Activated CD4-positive, alpha-beta T cell treated with anti-CD3 and anti-CD28 coated beads, Interleukin-2, amount 10 ng/mL, durations not matched to agents 24 days and 14 days (primary cell): ENCODE measurements at regions not wholly inside any gene's neighbourhood (a gene's known extent, or its start where the extent isn't known, plus 50 kb on each side); places are given as distances from the start of the nearest gene placed in this dataset.

ENCODE experiments used
- DNase-seq: peaks from one replicate; pipeline ENCODE4 v3.0.0; 2022
- H3K27ac Mint-ChIP-seq: one replicate; pipeline ENCODE4 v1.8.0; 2022; ENCODE audit warnings: mild to moderate bottlenecking, mixed read lengths
- H3K27me3 Mint-ChIP-seq: one replicate; pipeline ENCODE4 v1.8.0; 2022; ENCODE audit warnings: mixed read lengths
- H3K36me3 Mint-ChIP-seq: one replicate; pipeline ENCODE4 v1.8.0; 2022; ENCODE audit warnings: low read depth, mild to moderate bottlenecking, mixed read lengths
- H3K4me1 Mint-ChIP-seq: one replicate; pipeline ENCODE4 v1.8.0; 2021; ENCODE audit warnings: mixed read lengths
- H3K4me3 Mint-ChIP-seq: one replicate; pipeline ENCODE4 v1.8.0; 2022; ENCODE audit warnings: mild to moderate bottlenecking, moderate library complexity, mixed read lengths
- H3K9me3 Mint-ChIP-seq: one replicate; pipeline ENCODE4 v1.8.0; 2021; ENCODE audit warnings: mixed read lengths
- intact Hi-C: fragments of 100-400 bp; cut with micrococcal nuclease; formaldehyde crosslinking; loops from one replicate; pipeline ENCODE4 v1.15.1; 2023

DNA sequence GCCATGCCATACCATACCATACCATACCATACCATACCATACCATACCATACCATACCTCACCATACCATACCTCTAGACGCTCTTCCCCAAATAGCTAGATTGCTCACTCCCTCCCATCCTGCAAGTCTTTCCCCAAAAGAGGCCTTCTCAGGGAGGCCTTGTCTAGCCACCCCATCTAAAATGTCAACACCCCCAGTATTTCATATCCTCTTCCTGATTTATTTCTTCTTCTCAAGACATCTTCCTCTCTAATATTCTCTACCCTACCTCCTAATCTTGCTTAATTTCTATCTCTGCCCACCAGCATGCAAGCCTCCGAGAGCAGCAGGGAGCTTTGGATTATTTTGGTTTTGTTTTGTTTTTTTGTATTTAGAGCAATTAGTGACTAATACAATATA lies 225.2 kb upstream of the RREB1 start:
- H3K9me3 Mint-ChIP-seq, result no peaks in the 10 kb centered on the region
- peaks cover 5% of the 10 kb centered on the region for H3K27me3 Mint-ChIP-seq
- peaks cover 10% of the 10 kb centered on the region for H3K4me1 Mint-ChIP-seq

DNA sequence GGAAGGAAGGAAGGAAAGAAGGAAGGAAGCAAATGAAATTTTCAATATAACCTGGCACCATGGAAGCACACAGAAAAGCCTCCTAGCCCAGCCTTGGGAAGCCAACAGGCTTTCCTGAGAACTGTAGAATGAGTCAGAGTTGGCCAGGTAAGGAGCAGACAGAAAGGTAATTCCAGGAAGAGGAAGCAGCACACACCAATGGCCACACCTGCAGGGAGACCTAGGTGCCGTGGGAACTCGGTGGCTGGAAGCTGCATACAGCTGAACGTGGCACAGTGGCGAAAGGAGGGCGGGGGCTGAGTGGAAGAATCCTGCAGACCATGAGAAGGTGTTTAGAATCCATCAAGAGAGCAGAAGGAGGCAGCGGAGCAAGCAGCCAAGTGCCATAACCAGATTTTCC lies 224.8 kb upstream of the RREB1 start:
- Mint-ChIP-seq H3K27me3 (peaks cover 5% of the 10 kb centered on the region), H3K4me1 (peaks cover 10% of the 10 kb centered on the region), H3K36me3 (no peaks in the 10 kb centered on the region), H3K27ac (no peak overlapping the region), H3K4me3 (no peak overlapping the region), H3K9me3 (no peaks in the 10 kb centered on the region)
- DNase-seq, result no peak
- intact Hi-C loops, result no loop called here

More for the DNA sequence above, 225.2 kb upstream of the RREB1 start:
- Mint-ChIP-seq H3K36me3 (no peaks in the 10 kb centered on the region), H3K27ac (no peak overlapping the region), H3K4me3 (no peak overlapping the region)
- DNase-seq, result no peak
- intact Hi-C loops, result no loop called here

GRCh38 chr6:6884193-6884627 lies 223.6 kb upstream of the RREB1 start:
- Mint-ChIP-seq H3K27ac (no peak overlapping the region), H3K36me3 (no peaks in the 10 kb centered on the region), H3K27me3 (peaks cover 5% of the 10 kb centered on the region), H3K9me3 (no peaks in the 10 kb centered on the region), H3K4me1 (peaks cover 7% of the 10 kb centered on the region), H3K4me3 (no peak overlapping the region)
- intact Hi-C loops, result no loop called here
- no peak for DNase-seq

DNA sequence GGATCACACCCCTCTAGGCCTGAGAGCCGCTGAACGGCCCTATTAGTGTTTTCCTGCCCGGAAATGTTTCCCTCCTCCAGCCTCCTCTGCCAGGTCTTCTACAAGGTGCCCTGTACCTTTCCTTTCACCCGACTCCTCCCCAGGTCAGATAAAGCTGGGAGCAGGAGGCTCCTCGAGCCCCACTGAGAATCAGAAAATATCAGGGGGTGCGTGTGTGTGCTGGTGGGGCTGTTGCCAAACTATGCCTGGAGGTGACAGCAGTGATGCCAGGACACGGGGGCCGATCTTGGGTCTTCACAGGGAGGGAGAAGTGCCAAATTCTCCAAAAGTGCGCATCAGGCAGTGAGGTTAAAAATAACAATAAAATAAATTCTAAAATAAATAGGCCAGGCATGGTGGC lies 222.8 kb upstream of the RREB1 start:
- DNase-seq, result no peak
- no peak overlapping the region for H3K27ac Mint-ChIP-seq
- H3K27me3 Mint-ChIP-seq, result peaks cover 5% of the 10 kb centered on the region
- H3K4me3 Mint-ChIP-seq, result no peak overlapping the region
- H3K36me3 Mint-ChIP-seq, result no peaks in the 10 kb centered on the region
- peaks cover 2% of the 10 kb centered on the region for H3K4me1 Mint-ChIP-seq
- no peaks in the 10 kb centered on the region for H3K9me3 Mint-ChIP-seq
- intact Hi-C loops, result no loop called here

DNA sequence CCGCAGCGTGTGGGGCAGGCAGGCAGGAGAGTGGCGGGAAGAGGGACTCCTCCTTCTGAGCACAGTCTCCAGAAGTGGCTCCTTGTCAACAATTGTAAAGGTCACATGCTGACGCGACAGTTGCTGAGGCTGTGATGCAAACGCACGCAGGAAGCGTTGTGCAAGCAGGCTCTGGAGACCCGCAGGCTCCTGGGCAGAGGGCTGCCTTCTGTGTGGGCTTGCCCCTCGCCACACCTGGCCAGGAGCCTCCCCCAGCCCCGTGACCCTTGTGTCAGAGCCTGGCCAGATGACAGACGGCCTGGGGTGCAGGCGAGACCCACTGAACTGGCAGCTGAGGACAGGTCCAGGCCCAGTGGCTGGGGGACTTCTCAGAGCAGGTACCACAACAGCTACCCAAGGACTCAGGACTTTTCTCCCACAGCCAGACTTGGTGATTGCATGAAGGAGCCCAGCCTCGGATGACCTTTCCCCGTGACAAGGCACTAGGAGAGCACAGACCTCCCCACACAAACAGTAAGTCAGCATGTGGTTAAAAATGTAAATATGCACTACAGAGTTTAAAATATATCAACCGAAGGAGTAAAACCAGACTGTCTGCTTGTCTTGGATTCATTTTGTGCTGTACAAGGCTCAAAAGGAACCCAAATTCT lies 222.1 kb upstream of the RREB1 start:
- Mint-ChIP-seq H3K27ac (no peak overlapping the region), H3K36me3 (no peaks in the 10 kb centered on the region), H3K4me3 (no peak overlapping the region), H3K27me3 (peaks cover 5% of the 10 kb centered on the region), H3K9me3 (no peaks in the 10 kb centered on the region), H3K4me1 (peaks cover 2% of the 10 kb centered on the region)
- DNase-seq, result no peak
- intact Hi-C loops, result no loop called here

- H3K36me3 Mint-ChIP-seq, result no peaks in the 10 kb centered on the region
- peaks cover 5% of the 10 kb centered on the region for H3K27me3 Mint-ChIP-seq
- no peak overlapping the region for H3K27ac Mint-ChIP-seq
- no peak for DNase-seq
- H3K4me1 Mint-ChIP-seq, result peaks cover 2% of the 10 kb centered on the region
- no peaks in the 10 kb centered on the region for H3K9me3 Mint-ChIP-seq
- no peak overlapping the region for H3K4me3 Mint-ChIP-seq
- intact Hi-C loops, result no loop called here
Measured at GRCh38 chr6:6886171-6886885, 221.4 kb upstream of the RREB1 start.

- H3K36me3 Mint-ChIP-seq, result no peaks in the 10 kb centered on the region
- H3K4me1 Mint-ChIP-seq, result peaks cover 3% of the 10 kb centered on the region
Measured at GRCh38 chr6:6886886-6887285, 220.9 kb upstream of the RREB1 start.

DNA sequence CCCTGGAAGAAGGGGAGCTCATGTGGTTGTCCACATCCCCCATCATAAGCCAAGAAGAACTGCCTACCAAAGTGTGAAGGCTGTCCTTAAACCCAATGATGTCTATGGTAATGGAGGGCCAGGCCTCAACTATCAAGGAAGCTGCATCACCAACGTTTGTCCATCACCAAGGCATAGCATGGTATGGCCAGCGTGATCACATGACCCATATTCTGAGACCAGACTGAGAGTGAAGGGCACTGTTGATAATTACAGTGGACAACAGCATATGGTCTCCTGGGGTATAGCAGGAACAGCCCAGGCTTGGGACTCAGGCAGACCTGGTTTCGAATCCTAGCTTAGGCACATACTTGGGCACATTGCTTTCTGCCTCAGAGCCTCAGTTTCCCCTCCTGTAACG lies 218.2 kb upstream of the RREB1 start:
- Mint-ChIP-seq H3K9me3 (no peaks in the 10 kb centered on the region), H3K27ac (no peak overlapping the region)
- intact Hi-C loops, result no loop called here

More at GRCh38 chr6:6886886-6887285, 220.9 kb upstream of the RREB1 start:
- Mint-ChIP-seq H3K9me3 (no peaks in the 10 kb centered on the region), H3K27me3 (peaks cover 8% of the 10 kb centered on the region), H3K4me3 (no peak overlapping the region), H3K27ac (no peak overlapping the region)
- DNase-seq, result no peak
- intact Hi-C loops, result no loop called here

DNA sequence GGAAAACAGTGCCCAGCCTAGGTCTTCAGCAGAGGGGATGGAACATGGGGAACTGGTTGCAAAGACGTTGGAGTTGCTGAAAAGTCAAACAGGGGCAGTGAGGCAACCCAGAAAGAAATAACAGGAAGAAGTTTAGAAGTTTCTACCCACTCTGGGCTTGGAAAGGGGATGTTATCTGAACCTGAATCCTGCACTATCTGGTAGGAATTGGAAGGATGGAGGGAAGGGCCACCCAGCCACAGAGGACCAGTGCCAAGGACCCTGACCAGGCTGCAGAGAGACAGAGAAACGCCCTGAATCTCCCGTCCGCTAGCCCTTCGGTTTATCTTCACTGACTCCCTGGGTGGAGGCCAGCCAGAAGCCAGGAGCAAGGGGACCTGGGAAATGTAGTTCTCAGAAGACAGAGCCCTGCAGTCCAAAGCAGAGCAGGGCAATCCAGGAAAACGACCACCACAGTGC lies 217.3 kb upstream of the RREB1 start:
- Mint-ChIP-seq H3K4me1 (peaks cover 3% of the 10 kb centered on the region), H3K4me3 (no peak overlapping the region), H3K27ac (no peak overlapping the region), H3K27me3 (peaks cover 6% of the 10 kb centered on the region), H3K9me3 (no peaks in the 10 kb centered on the region), H3K36me3 (no peaks in the 10 kb centered on the region)
- intact Hi-C loops, result no loop called here
- no peak for DNase-seq

More for the DNA sequence above, 218.2 kb upstream of the RREB1 start:
- Mint-ChIP-seq H3K4me1 (peaks cover 3% of the 10 kb centered on the region), H3K27me3 (peaks cover 6% of the 10 kb centered on the region), H3K4me3 (no peak overlapping the region), H3K36me3 (no peaks in the 10 kb centered on the region)
- no peak for DNase-seq

- Mint-ChIP-seq H3K9me3 (no peaks in the 10 kb centered on the region), H3K4me1 (peaks cover 2% of the 10 kb centered on the region), H3K27ac (no peak overlapping the region), H3K27me3 (peaks cover 11% of the 10 kb centered on the region), H3K4me3 (no peak overlapping the region), H3K36me3 (no peaks in the 10 kb centered on the region)
- DNase-seq, result no peak
- intact Hi-C loops, result no loop called here
Measured at GRCh38 chr6:6891125-6891721, 216.5 kb upstream of the RREB1 start.

- H3K27me3 Mint-ChIP-seq, result peaks cover 16% of the 10 kb centered on the region
- H3K36me3 Mint-ChIP-seq, result no peaks in the 10 kb centered on the region
- H3K27ac Mint-ChIP-seq, result no peak overlapping the region
- no peak for DNase-seq
- H3K9me3 Mint-ChIP-seq, result no peaks in the 10 kb centered on the region
- peaks cover 2% of the 10 kb centered on the region for H3K4me1 Mint-ChIP-seq
- intact Hi-C loops, result no loop called here
- no peak overlapping the region for H3K4me3 Mint-ChIP-seq
Measured at GRCh38 chr6:6891949-6892461, 215.8 kb upstream of the RREB1 start.

DNA sequence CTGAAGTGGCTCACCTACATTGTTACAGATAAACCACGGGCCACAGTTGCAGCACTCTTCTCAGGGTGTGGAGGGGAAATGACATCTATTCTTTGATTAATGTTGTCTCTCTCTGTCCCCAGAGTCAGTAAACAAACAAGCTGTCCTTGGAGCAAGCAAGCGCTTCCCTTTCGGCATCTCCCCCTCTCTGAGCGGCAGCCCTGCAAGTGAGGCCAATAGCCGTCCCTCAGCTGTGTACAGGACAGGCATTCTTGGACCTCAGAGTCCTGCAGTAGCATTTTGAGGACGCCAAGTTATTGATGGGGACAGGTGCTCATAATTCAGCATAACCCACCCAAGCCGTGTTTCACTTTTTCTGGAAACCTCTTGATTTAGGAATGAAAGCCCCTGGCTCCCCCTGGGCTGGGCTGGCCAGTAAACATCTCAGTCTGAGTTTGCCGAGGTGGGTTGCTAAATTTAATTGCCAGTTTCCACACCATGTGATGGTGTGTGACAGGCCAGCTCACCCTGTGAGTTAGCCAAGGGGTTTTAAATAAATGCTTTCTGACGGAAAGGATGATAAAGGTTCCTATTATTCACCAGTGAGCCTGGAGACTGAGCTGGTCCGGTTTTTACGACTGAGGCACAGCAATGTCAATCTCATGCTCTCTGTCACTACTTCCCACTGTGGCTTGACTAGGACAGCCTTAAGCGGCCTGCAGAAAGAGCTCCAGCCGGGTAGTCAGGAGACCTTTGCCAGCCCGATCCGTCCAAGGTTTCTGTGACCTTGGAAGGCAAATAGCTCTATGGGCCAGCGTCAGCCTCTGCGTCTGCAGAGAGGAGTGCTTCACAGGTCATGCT lies 214.8 kb upstream of the RREB1 start:
- H3K27me3 Mint-ChIP-seq, result peaks cover 23% of the 10 kb centered on the region

DNA sequence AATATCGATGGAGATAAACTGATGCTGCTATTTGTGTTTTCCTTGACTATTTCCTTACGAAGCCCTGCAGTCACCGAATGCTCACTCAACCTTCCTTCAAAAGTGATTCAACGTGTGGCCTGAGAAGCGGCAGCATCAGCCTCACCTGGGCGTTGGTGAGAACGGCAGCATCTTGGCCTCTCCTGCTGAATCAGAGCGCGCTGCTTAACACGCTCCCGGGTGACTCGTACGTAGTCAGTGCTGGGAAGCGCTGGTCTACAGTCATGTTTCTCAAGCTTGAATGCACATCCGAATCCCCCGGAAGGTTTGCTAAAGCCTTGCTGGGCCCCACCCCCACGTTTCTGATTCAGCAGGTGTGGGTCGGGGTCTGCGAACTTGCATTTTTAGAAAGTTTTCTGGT lies 214.1 kb upstream of the RREB1 start:
- intact Hi-C loops, result no loop called here
- Mint-ChIP-seq H3K36me3 (no peaks in the 10 kb centered on the region), H3K27me3 (peaks cover 27% of the 10 kb centered on the region), H3K4me3 (no peak overlapping the region), H3K4me1 (peaks cover 2% of the 10 kb centered on the region), H3K27ac (no peak overlapping the region), H3K9me3 (no peaks in the 10 kb centered on the region)
- no peak for DNase-seq

More for the DNA sequence above, 214.8 kb upstream of the RREB1 start:
- H3K27ac Mint-ChIP-seq, result no peak overlapping the region
- intact Hi-C loops, result no loop called here
- H3K4me3 Mint-ChIP-seq, result no peak overlapping the region
- H3K9me3 Mint-ChIP-seq, result no peaks in the 10 kb centered on the region
- H3K36me3 Mint-ChIP-seq, result no peaks in the 10 kb centered on the region
- no peak for DNase-seq
- H3K4me1 Mint-ChIP-seq, result peaks cover 2% of the 10 kb centered on the region
